Loucy (cell line): ENCODE measurements at regions not wholly inside any gene's neighbourhood (a gene's known extent, or its start where the extent isn't known, plus 50 kb on each side); places are given as distances from the start of the nearest gene placed in this dataset.

Experiments
- CTCF ChIP-seq: fragments of 200-600 bp; sonication (generic); conservative IDR thresholded peaks from 2 replicates; pipeline ENCODE4 v1.5.1; 2014; ENCODE audit warnings: mild to moderate bottlenecking, antibody characterized with exemption, low read length
- EZH2phosphoT487 ChIP-seq: fragments of 200-600 bp; IDR thresholded peaks from 2 replicates; pipeline ENCODE4 v1.6.1; 2018; ENCODE audit warnings: antibody characterized with exemption, mild to moderate bottlenecking, moderate library complexity, borderline replicate concordance

GRCh38 chr4:188754372-188755002 is 615.2 kb downstream of the TRIML1 start:
- TF ChIP-seq CTCF (no peak), EZH2phosphoT487 (no peak)
